ENCODE measurements at regions not wholly inside any gene's neighbourhood (a gene's known extent, or its start where the extent isn't known, plus 50 kb on each side); places are given as distances from the start of the nearest gene placed in this dataset.

- TF ChIP-seq FOXM1 (IDR thresholded peaks at IDR 0.05; ENCODE audit: borderline replicate concordance) (no peak), SP1 (IDR thresholded peaks at IDR 0.05) (no peak), L3MBTL2 (conservative IDR thresholded peaks at IDR 0.05) (no peak), ZNF384 (IDR thresholded peaks at IDR 0.05) (no peak), FOXA1 (IDR thresholded peaks at IDR 0.05) (no peak)
Measured at GRCh38 chr3:103953796-103954195, 1412.9 kb upstream of the ALCAM start.

Measured in HEK293T (cell line).